ENCODE measurements at regions not wholly inside any gene's neighbourhood (a gene's known extent, or its start where the extent isn't known, plus 50 kb on each side); places are given as distances from the start of the nearest gene placed in this dataset.

DNA sequence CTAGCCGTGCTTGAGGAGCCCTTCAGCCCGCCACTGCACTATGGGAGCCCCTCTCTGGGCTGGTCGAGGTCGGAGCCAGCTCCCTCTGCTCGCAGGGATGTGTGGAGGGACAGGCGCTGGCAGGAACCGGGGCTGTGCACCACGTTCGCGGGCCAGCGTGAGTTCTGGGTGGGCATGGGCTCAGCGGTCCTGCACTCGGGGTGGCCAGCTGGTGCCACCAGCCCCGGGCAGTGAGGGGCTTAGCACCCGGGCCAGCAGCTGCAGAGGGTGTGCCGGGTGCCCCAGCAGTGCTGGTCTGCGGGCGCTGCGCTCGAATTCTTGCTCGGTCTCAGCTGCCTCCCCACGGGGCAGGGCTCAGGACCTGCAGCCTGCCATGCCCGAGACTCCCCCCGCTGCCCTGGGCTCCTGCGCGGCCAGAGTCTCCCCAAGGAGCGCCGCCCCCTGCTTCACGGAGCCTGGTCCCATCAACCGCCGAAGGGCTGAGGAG is 90.8 kb upstream of the NRG3 start:
- no peak overlapping the region for H3K4me3 ChIP-seq (replicated peaks; ENCODE audit: low read depth, low read length)
- no peak for DNase-seq (ENCODE audit: low read depth)
- TF ChIP-seq, protein P1, sequence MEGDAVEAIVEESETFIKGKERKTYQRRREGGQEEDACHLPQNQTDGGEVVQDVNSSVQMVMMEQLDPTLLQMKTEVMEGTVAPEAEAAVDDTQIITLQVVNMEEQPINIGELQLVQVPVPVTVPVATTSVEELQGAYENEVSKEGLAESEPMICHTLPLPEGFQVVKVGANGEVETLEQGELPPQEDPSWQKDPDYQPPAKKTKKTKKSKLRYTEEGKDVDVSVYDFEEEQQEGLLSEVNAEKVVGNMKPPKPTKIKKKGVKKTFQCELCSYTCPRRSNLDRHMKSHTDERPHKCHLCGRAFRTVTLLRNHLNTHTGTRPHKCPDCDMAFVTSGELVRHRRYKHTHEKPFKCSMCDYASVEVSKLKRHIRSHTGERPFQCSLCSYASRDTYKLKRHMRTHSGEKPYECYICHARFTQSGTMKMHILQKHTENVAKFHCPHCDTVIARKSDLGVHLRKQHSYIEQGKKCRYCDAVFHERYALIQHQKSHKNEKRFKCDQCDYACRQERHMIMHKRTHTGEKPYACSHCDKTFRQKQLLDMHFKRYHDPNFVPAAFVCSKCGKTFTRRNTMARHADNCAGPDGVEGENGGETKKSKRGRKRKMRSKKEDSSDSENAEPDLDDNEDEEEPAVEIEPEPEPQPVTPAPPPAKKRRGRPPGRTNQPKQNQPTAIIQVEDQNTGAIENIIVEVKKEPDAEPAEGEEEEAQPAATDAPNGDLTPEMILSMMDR (IDR thresholded peaks at IDR 0.05; ENCODE audit: low read length, missing control alignments): no peak

DNA sequence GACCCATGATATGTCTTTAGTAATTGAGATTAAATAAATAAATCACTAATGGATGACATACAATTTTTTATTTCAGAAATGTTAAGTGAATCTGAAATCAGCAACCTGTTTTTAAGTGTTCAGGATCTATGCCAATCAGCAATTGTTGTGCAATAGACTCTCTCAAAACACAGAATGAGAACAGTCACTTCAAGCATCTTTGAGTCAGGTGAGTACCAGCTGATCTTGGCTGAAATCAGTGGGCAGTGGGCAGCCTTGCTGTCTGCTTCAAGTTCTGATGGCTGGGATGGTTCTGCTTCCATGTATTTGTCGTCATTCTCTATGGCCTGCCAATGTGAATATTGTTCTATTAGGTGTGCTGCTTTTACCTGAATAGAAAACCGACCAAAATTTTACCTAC is 82.3 kb upstream of the NRG3 start:
- no peak for DNase-seq (ENCODE audit: low read depth)
- H3K4me3 ChIP-seq (replicated peaks; ENCODE audit: low read depth, low read length): no peak overlapping the region
- TF ChIP-seq, protein P1 (IDR thresholded peaks at IDR 0.05; ENCODE audit: low read length, missing control alignments): no peak

DNA sequence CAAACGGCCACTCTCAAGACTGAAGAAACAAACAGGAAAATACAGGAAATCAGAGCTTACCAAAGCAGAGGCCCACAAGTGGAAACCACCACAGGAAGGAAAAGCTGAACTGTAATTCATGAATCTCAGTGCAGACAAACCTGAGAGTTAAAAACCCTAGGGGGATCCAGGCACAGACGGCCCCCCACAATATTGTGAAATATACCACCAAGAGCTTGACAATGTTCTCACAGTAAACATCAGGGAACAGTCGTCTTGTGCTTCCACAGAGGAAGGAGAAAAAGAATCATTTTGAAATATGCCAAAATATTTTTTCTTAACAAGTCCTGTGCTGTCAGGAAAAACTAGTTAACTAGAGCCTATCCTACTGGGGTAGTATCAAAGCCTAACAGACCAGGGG is 68.2 kb upstream of the NRG3 start:
- DNase-seq (ENCODE audit: low read depth): no peak
- no peak overlapping the region for H3K4me3 ChIP-seq (replicated peaks; ENCODE audit: low read depth, low read length)
- TF ChIP-seq, protein P1 (IDR thresholded peaks at IDR 0.05; ENCODE audit: low read length, missing control alignments): no peak

DNA sequence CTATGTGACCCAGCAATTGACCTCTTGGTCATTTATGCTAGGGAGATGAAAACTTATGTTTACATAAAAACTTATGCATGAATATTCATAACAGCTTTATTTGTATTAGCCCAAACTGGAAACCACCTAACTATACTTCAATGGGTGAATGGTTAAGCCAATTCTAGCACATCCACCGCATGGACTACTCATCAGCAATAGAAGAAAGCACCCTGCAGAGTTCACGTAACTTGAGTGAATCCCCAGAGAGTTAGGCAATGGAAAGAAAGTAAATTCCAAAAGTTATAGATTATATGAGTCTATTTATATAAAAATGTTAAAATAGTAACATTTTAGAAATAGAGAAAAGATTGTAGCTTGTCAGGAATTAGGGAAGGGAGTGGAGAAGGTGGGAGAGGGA is 60.2 kb upstream of the NRG3 start:
- DNase-seq (ENCODE audit: low read depth): no peak
- no peak overlapping the region for H3K4me3 ChIP-seq (replicated peaks; ENCODE audit: low read depth, low read length)
- TF ChIP-seq, protein P1 (IDR thresholded peaks at IDR 0.05; ENCODE audit: low read length, missing control alignments): no peak

- H3K4me3 ChIP-seq (replicated peaks; ENCODE audit: low read depth, low read length): no peak overlapping the region
- DNase-seq (ENCODE audit: low read depth): no peak
- TF ChIP-seq, protein P1 (IDR thresholded peaks at IDR 0.05; ENCODE audit: low read length, missing control alignments): no peak
Observed at GRCh38 chr10:81817596-81818170, 57.3 kb upstream of the NRG3 start.

DNA sequence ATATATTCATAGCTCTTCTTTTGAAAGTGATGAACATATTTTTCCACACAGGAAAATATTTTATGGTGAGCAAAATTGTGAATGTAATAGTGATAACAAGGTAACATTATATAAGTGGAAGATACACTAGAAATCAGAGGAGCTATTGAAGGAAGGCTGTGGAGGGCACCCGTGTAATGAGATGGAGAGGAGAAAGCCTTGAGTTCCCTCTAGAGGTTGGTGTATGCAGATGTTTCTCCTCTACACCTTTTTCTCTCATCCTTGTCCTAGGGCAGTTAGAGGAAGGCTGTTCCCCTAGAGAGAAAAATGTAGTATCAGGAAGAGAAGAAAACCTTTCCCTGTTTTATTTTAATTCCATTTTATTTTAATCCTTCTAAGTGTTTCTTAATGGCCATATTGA is 54.6 kb upstream of the NRG3 start:
- TF ChIP-seq, protein P1 (IDR thresholded peaks at IDR 0.05; ENCODE audit: low read length, missing control alignments): peak; percentile 24
- no peak overlapping the region for H3K4me3 ChIP-seq (replicated peaks; ENCODE audit: low read depth, low read length)
- DNase-seq (ENCODE audit: low read depth): peak; percentile 6
